Activated CD8-positive, alpha-beta memory T cell treated with anti-CD3 and anti-CD28 coated beads, Interleukin-2, amount 50 U/mL, for 4 hours (primary cell): ENCODE measurements at regions not wholly inside any gene's neighbourhood (a gene's known extent, or its start where the extent isn't known, plus 50 kb on each side); places are given as distances from the start of the nearest gene placed in this dataset.

Experiments
- DNase-seq: peaks from one replicate; pipeline ENCODE4 v3.0.0-alpha.2; 2020

DNA sequence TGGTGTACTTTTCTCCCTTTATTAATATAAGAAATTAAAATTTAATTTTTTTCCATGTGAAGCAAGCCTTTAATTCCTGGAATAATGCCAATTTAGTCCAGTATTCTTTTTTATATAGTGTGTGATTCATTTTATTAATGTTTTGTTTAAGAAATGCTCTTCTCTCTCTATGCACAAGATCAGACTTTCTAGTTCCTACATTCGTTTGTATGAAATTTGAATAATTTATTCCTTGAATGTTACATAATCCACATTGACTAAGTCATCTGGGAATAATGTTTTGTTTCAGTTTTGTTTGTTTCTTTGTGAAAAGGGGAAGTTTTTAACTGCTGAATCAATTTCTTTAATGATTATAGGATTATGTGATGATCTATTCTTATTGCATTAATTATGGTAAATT lies 181.4 kb upstream of the ID4 start:
- DNase-seq = no peak

DNA sequence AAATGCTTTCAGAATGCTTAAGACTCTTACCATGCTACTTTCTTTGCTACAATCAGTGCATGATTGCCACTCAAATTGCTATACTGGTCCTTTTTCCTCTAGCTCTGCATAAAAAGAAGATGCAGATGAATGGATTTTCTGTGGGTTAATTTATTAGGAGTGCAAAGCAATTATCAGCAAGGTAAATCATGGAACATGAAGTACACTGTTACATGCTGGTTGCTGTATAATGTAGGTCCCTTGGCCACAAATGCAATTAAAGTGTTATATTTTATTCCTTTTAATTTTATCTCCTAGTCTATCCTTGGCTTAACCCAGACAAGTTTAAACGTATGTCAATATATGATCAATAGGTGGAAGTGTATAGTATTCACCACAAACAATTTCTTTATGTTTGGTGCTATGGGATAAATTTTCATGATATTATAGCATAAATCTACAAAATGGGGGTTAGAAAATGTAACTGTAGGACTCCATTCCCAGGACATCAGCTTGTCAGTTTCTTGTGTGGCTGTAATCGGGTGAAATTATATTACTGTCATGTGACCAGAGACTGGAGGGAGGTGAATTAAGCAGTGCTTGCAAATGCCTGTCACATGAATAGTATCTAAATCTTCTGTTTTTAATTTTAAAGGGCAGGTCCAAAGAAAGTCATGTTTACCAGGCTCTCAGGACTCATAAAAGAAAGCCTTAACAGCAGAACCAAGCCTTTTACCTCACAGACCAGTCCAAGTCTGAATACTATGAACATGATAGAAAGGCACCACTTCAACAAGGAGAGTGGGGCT lies 176.9 kb upstream of the ID4 start:
- no peak for DNase-seq

- no peak for DNase-seq
Observed at GRCh38 chr6:19662911-19663310, 174.3 kb upstream of the ID4 start.

GRCh38 chr6:19663479-19663878 lies 173.7 kb upstream of the ID4 start:
- DNase-seq = no peak

GRCh38 chr6:19664050-19664449 lies 173.1 kb upstream of the ID4 start:
- no peak for DNase-seq

GRCh38 chr6:19664878-19665612 lies 172.1 kb upstream of the ID4 start:
- DNase-seq = no peak

DNA sequence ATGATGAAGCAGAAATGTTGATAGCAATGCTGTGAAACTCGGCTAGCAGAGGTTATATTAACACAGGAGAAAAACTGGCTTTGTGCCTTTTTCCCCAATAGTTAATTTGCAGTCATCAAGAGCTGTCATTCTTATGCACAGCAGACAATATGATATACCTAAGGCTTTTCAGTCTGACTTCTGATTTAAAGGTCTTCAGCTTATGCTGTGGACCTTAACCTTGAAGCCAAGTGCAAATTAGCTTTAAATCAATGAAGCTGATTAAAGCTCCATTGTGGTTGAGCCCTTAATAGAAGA lies 171.6 kb upstream of the ID4 start:
- no peak for DNase-seq

DNA sequence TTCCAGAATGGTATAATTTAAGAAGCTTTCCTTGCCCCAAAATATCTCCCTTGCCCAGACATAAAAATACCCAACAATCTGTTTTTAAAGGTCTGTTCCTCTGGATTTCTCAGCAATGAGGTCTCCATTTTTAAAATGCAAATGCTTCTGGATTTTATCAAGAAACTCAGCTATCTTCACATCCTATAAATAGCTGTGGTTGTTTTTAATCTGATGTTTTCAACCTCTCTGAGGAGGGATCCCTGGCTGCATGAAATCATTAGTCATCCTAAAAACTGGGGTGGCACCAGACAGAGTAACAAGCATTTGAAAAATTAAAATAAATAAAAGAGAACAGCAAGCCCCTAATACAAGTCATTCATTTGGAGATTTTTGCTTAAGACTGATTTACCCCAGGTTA lies 168.5 kb upstream of the ID4 start:
- no peak for DNase-seq

DNA sequence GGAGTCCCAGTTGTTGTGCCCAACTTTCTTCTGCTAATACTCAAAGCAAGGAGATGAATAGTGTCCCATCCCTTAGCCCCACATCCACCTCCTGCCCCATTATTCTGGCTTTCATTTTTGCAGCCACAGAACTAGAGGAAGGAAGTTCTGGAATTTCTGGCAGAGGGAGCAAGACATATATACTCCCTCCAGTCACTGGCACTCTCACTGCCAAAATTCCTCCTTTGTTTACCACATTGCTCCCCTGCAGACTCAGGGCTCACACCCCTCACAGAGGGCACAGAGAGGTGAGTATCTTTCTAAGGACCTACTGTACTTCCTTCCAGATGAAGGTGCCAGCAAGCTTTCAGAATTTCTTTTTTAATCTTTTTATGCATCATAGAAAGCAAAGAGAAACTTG lies 168.0 kb upstream of the ID4 start:
- no peak for DNase-seq

DNA sequence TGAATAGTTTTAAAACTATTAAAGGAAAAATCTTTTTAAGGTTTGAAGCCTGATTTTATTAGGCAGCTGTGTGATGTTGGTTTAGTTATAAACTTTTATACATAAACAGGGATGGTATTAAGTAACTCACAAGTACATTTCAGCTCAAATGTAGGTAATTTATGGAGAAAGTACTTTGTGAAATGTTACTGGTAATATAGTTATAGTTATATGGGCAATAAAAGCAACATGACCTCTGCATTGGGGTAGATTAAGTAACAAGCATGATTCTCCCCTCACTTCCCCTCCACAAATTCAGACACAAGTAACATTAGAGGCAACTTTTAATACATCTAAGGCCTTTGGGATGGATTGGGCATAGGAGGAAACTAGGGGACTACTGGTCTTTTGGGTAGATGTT lies 154.3 kb upstream of the ID4 start:
- DNase-seq = no peak

DNA sequence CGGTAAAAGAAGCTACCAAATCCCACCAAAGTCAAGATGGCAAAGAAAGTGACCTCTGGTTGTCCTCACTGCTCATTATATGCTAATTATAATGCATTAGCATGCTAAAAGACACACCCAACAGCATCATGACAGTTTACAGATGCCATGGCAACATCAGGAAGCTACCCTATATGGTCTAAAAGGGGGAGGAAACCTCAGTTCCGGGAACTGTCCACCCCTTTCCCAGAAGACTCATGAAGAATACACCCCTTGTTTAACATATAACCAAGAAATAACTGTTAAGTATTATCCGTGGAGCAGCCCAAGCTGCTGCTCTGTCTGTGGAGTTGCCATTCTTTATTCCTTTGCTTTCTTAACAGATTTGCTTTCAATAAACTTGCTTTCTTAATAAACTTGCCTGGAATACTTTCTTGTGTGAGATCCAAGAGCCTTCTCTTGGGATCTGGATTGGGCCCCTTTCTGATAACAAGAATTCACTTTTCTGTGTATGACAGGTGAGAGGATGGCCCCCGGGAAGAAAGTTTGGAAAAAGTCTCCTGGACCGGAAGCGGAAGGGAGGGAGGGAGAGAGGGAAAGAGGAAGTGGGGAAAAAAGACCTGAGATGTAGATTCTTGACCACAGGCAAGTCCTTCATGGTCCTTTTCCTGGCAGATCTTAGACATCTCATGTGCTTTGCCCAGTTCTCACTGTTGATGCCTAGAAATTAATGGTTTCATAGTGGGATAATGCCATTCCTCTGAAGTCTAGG lies 146.7 kb upstream of the ID4 start:
- no peak for DNase-seq

GRCh38 chr6:19691465-19692167 lies 145.6 kb upstream of the ID4 start:
- no peak for DNase-seq

DNA sequence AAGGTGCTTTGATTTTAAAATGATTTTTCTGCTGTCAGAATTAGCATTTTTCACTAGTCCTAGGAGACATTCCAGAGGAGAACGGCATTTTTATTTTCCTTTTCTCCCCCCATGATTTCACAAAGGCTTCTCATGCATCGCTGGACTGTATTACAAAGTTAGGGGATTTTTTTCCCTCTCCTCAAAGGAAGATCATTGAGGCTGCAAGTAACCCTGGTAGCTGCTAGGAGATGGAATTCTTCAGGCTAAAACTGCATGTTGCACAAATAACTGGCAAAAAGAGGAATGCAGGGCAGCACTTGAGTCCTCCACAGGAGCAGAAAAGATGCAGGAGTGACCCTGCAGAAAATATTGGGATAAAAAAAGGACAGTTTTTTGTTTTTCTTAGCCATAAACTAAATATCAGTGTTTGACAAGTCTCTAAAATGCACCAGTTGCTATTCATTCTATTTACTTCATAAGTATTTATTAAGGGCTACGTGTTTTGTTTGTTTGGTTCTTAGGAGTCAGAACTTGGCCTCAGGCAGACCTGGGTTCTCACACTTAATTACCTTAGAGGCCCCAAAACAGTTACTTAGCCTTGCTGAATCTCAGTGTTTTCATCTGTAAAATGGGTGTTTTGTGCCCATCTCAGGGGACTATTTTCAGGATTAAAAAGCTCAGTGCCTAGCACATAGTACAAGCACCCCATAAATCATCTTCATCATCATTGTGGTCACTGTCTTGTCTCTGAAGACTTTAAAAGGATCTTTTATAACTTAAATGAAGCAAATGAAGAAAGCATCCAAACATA lies 144.5 kb upstream of the ID4 start:
- no peak for DNase-seq

- no peak for DNase-seq
Observed at GRCh38 chr6:19694697-19695096, 142.5 kb upstream of the ID4 start.

DNA sequence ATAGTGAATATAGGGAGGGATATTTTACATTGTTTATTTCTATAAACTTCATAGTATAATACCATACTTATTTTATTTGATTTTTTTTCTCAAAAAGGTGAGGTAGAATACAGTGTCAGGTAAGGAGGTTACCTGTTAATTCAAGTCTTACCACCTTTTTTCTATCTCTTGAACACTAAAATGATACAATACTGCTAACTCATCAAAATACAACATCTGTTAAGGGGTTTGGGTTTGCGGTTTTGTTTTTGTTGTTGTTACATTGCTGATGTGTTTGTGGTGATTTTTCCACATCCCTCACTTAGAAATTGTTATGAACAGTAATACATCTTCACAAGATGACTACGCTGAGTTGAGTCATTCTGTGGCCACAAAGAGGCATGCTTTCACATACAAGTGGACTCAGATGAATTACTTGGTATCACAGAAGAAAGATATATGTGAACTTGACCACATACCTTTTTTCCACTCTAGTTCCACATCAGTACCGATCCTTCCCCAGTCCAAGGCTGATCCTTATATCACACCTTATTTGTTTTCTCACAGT lies 139.4 kb upstream of the ID4 start:
- DNase-seq = no peak

- DNase-seq = no peak
Observed at GRCh38 chr6:19699932-19700331, 137.2 kb upstream of the ID4 start.

- DNase-seq = no peak
Observed at GRCh38 chr6:19705606-19706005, 131.6 kb upstream of the ID4 start.

DNA sequence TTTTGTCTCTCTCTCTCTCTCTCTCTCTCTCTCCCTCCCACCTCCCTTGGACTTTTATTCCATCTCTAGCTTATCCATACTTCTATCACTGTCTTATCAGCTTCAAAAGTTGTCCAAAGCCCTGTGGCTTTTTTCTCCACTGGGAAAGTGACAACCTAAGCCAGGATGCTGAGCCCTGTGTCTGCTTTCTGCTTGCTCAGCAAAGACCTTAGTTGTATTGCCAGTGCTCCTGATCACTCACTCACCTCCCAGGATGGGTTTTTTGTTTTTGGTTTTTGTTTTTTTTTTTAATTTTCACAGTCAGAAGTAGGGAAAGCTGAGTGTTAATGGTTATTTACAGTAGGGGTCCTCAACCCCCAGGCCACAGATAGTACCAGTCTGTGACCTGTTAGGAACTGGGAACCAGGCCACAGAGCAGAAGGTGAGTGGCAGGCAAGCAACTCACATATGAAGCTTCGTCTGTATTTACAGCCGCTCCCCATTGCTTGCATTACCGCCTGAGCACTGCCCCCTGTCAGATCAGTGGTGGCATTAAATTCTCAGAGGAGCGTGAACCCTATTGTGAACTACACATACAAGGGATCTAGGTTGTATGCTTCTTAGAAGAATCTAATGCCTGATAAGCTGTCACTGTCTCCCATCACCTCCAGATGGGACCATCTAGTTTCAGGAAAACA lies 125.0 kb upstream of the ID4 start:
- no peak for DNase-seq

- DNase-seq = no peak
Observed at GRCh38 chr6:19712998-19713397, 124.2 kb upstream of the ID4 start.

DNA sequence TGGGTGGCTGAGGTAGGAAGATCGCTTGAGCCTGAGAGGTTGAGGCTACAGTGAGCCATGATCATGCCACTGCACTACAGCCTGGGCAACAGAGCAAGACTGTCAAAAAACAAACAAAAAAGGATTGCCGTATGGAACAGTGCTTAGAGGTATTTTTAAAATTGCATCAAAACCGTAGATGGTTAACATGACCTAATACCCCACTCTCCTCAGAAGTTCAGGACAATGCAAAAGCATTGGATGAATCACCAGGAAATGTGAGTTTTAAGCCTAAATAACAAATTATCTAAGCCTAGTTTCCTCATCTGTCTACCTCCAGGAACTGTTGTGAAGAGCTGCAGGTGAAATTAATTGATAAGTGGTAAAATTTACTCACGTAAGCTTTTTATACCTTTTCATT lies 123.8 kb upstream of the ID4 start:
- no peak for DNase-seq

DNA sequence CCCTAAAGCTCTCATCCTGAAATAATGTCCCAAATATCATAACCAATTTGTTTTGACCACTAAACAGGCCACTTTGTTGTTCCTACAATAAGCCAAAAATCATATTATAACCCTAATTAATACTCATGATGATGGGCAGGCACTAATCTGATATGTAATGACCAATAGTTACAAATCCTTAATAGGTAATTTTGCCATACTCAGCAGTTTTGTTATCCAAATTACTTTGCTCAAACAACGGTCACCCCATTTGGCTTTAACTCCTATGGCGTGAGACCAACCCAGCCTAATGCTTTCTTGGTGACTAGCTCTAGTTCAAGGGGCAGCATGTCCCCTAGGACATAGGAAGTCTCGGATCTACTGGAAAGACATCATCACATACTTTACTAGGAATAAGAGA lies 123.2 kb upstream of the ID4 start:
- DNase-seq = no peak
